Sigmoid colon (tissue), 4 donors: ENCODE measurements at regions not wholly inside any gene's neighbourhood (a gene's known extent, or its start where the extent isn't known, plus 50 kb on each side); places are given as distances from the start of the nearest gene placed in this dataset.

Experiments used
- EP300 ChIP-seq, 4 donors: sonication (generic); formaldehyde crosslinking; IDR thresholded peaks; one replicate each; pipeline ENCODE4 v1.6.1; 2017; ENCODE audit warnings: antibody characterized with exemption in 4 of 4
- POLR2A ChIP-seq, 2 donors: fragments of 450-650 bp; IDR thresholded peaks; one replicate each; pipeline ENCODE4 v1.6.1; 2016; ENCODE audit warnings: antibody characterized with exemption in 2 of 2, mild to moderate bottlenecking in 2 of 2, moderate library complexity in 2 of 2

- TF ChIP-seq POLR2A (IDR thresholded peaks at IDR 0.05) (no peak), EP300 (IDR thresholded peaks at IDR 0.05) (no peak)
These were observed 725.8 kb downstream of the KCTD16 start for GRCh38 chr5:144896473-144896872.
